Fibroblast of the aortic adventitia (primary cell): ENCODE measurements at regions not wholly inside any gene's neighbourhood (a gene's known extent, or its start where the extent isn't known, plus 50 kb on each side); places are given as distances from the start of the nearest gene placed in this dataset.
"Not testable (repeated sequence)": the region's sequence is repeated elsewhere in the genome, so short reads cannot be mapped to it uniquely, and the experiment has no call there.

Experiments used
- DNase-seq: peaks from one replicate; pipeline ENCODE4 v3.0.0-alpha.2; 2010; ENCODE audit warnings: low read depth
- H3K4me3 ChIP-seq: 2 replicates; pipeline ENCODE4 v1.5.1; 2011; ENCODE audit warnings: low read depth, mild to moderate bottlenecking, control low read depth, low read length, moderate library complexity
- TF ChIP-seq, protein P1 (sequence below): IDR thresholded peaks from 2 replicates; pipeline ENCODE4 v1.5.1; 2011; ENCODE audit warnings: mild to moderate bottlenecking, low read length, control low read depth, inconsistent platforms; ENCODE audit not compliant: insufficient read depth

DNA sequence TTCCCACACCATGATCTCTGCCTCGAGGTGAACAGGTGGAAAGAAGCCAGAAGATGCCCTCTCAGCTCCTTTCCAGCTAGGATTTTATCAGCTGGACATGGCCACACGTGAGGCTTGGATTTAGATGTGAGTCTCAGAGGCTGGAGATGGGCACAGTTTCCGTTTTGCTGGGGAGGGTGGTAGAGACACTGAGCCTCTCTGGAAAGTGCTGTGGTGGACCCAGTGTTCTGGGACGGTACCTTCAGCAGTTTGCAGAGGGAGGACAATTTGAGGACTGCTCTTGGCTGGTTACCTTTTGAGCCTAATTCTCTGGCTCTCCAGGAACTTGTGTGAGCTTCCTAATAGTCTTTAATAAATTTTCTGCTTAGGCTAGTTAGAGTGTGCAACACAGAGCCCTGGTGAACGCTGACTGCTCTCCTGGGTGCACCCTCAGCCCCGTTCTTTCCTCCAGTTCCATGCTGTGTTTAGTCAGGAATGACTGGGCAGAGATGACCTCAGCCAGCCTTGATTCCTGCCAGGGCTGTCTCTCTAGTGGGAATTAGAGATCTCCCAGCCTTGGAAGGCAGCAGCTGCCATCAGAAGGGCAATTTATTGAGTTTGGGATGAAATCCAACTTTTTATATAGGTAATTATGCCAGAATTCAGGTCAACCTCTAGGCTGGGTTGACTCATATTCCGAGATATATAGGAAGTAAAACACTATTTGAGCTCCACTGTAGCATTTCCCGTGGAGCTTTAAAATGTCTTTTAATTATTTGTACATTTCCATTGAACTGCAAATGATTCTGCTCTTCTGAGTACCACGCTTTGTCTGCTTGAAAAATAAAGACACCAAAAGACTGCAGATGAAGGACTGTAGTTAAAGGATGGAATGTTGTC is 103.9 kb downstream of the GATA3 start:
- H3K4me3 ChIP-seq: no peak overlapping the region
- DNase-seq: no peak
- TF ChIP-seq, protein P1, sequence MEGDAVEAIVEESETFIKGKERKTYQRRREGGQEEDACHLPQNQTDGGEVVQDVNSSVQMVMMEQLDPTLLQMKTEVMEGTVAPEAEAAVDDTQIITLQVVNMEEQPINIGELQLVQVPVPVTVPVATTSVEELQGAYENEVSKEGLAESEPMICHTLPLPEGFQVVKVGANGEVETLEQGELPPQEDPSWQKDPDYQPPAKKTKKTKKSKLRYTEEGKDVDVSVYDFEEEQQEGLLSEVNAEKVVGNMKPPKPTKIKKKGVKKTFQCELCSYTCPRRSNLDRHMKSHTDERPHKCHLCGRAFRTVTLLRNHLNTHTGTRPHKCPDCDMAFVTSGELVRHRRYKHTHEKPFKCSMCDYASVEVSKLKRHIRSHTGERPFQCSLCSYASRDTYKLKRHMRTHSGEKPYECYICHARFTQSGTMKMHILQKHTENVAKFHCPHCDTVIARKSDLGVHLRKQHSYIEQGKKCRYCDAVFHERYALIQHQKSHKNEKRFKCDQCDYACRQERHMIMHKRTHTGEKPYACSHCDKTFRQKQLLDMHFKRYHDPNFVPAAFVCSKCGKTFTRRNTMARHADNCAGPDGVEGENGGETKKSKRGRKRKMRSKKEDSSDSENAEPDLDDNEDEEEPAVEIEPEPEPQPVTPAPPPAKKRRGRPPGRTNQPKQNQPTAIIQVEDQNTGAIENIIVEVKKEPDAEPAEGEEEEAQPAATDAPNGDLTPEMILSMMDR: no peak

DNA sequence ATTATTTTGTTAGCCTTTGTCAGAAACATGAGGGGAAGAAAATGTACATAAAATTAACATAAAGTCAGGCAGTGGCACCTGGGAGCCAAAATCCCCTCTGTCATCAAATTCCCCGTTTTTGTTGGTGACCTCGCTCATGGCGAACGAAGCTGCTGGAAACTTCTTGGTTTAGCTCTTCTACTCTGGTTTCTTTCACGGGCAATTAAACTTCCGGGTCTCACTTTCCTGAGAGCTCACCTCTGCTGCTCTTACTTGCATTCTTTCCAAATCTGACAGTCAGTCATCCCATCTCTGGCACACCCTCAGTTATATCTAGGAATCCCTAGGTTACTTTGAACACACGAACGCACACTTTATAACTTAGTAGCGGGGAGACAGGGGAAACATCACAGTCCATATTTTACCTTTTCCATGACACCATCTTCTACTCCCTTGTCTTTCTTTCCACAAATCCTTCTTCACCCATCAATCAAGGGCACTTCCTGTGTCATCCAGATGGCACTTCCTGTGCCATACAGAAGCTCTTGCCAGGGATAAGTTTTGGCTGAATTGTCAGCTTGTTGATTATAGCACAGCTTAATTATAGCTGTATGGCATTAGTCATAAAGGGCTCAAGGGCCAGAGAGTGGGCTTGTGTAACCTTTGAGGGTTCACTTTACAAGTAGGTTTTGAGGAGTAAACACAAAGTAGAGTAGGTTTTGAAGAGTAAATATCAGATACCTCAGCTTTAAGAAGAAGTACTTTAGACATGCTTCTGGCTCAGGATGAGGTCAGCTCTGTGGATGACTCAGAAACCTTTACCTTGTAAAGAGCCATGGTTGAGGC is 105.1 kb downstream of the GATA3 start:
- H3K4me3 ChIP-seq: no peak overlapping the region
- DNase-seq: no peak
- TF ChIP-seq, protein P1: no peak

DNA sequence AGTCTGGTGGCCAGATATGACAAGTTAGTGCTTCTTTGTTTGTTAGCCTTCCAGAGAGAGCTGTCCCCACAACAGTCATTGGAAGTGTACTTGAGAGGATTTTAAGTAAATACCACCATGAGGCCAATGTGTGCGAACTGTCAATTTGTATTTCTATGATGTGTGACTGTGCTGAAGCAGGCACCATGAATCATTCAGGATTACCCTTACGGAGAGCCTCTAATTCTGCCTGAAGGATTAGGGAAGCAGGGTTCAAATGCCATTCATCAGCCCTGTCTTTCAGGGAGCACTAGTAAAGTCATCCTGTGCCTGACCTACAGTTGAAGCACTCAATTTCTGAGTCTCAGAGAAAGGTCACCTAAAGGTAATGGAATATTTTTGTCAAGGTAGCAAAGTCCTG is 109.3 kb downstream of the GATA3 start:
- TF ChIP-seq, protein P1: no peak
- H3K4me3 ChIP-seq: no peak overlapping the region
- no peak for DNase-seq

DNA sequence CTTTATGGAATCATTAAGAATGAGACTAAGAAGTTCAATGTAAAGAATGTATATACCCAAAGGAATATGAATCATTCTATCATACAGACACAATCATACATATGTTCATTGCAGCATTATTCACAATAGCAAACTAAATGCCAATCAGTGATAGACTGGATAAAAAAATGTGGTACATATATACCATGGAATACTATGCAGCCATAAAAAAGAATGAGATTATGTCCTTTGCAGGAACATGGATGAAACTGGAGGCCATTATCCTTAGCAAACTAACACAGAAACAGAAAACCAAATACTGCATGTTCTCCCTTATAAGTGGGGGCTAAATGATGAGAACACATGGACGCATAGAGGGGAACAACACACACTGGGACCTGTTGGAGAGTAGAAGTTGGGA is 110.2 kb downstream of the GATA3 start:
- DNase-seq, H3K4me3 ChIP-seq: not testable (repeated sequence)

DNA sequence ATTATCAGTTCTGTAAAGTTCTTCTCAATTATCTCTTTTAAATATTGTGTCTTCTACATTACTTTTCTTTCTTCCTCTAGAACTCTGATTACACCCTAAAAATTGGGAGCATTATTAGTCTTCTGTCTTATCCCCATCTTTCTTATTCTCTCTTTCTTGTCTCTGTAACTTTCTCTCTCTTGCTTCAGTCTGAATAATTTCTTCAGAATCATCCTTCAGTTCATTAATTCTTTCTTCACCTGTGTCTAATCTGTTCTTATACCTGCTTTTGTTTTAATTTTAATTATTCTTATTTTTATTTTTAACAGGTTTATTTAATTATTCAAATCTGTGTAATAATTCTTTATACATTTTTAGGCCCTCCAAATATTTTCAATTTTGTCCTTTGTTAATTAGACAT is 114.3 kb downstream of the GATA3 start:
- no peak overlapping the region for H3K4me3 ChIP-seq
- TF ChIP-seq, protein P1: no peak
- no peak for DNase-seq

DNA sequence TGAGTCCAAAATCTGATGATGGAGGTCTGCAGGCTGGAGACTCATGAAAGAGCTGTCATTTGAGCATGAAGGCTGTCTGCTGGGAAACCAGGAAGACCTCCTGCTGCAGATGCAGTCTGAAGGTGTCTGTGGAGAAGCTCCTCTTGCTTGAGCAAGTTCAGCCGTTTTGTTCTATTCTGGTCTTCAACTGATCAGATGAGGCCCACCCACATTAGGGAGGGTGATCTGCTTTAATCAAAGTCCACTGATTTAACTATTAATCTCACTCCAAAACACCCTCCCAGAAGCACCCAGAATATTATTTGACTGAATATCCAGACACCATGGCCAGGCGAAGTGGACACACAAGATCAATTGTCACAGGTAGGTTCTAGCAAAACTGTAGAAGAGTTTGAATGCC is 116.5 kb downstream of the GATA3 start:
- no peak overlapping the region for H3K4me3 ChIP-seq
- no peak for DNase-seq
- TF ChIP-seq, protein P1: no peak

DNA sequence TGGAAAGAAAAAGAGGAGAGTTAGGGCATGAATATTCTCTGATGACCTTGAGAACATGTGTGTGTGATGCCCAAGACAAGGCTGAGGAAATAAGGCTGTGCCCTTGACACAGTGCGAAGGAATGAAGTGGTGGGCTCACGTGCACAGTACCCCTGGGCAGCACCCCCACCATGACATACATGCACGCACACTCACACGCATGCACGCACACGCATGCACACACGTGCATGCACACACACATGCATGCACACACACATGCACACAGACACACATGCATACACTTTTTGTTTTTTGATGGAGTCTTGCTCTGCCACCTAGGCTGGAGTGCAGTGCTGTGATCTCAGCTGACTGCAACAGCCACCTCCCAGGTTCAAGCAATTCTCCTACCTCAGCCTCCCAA is 118.1 kb downstream of the GATA3 start:
- no peak overlapping the region for H3K4me3 ChIP-seq
- TF ChIP-seq, protein P1: no peak
- DNase-seq: no peak
